Sciatic nerve (tissue), 2 donors: ENCODE measurements at regions not wholly inside any gene's neighbourhood (a gene's known extent, or its start where the extent isn't known, plus 50 kb on each side); places are given as distances from the start of the nearest gene placed in this dataset.
"Not testable (repeated sequence)": the region's sequence is repeated elsewhere in the genome, so short reads cannot be mapped to it uniquely, and the experiment has no call there.

Experiments used
- ATAC-seq: fragments of 200-7000 bp; cut with Tn5 transposase; one replicate; pipeline ENCODE4 v1.9.1; 2020; ENCODE audit warnings: mild to moderate bottlenecking, moderate library complexity
- DNase-seq: peaks from one replicate; pipeline ENCODE4 v3.0.0-alpha.2; 2020; ENCODE audit warnings: low spot score
- intact Hi-C: fragments of 100-400 bp; cut with DNase I; formaldehyde crosslinking; loops from one replicate; pipeline ENCODE4 v1.14.2; 2022
- donor health status: DM: no; HTN: no; CAD: no.
- donor health status: DM: no; HTN: no; CAD: no.

DNA sequence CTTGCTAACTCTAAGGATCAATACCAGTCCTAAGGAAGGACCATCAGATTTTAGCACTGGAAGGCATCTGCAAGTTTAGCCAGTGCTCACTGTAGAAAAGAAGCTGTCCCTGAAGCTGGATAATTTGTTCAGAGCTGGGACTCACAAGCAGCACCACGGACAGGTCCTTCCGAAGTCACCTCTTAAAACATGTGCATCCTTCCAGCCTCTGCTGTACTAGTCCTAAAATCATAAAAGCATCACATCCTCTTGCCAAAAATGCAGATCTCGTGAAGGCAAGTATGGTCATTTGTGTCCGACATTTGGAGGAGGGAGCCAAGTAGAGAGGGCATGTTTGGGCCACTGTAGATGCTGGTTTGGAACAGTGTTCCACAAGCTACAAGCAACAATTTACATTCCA, 506.9 kb downstream of the RBFOX1 start:
- DNase-seq (no peak), ATAC-seq (no peak)
- intact Hi-C loops, result no loop called here

DNA sequence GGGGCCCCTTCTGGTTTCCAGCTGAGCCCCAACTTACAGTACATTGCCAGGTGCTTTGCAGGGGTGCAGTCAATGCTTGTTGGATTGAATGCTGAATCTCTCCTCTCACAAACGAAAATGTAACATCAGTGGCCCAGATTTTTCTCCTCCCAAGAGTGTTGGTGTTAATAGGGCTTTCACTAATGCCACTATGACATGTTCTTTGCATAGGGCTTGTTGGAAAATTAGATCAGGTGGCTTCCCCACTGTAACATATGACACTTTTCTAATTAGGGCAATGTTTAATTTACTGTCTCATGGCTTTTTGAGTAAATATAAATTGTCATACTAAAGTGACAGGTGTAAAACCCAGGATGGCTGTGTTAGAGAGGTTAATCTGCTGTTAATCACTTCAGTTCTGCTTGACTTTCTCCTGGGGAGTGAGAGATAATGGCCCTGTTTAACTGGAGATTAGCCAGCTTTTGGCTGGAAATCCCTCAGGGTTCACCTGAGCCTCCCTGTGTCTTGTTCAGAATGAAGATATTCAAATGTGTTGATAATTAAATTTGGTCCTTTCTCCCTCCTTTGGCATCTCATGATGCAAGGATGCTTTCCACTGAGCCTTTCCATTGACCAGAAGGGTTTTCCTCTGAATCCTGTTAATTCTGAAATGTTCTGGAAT, 502.3 kb downstream of the RBFOX1 start:
- intact Hi-C loops, result no loop called here
- ATAC-seq, result no peak
- DNase-seq, result no peak

DNA sequence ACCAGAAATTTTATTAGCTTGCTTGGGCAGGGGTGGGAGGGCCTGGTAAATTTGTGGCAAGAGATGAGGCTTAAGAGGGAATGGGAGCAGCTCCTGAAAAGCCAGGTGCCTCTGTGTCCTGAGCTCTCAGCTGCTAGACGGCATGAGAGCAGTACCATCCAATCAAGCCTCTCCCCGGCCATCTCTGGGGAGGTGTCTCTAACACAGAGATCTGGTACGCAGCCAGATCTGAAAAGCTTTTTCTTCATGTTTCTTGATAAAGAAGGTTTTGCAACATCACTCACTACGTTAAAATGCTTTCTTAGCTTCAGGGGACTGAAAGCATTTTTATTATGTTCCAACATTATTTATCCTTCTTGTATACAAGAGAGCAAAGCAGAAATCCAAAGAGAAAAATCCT, 488.2 kb downstream of the RBFOX1 start:
- no peak for DNase-seq
- no peak for ATAC-seq
- intact Hi-C loops, result no loop called here

DNA sequence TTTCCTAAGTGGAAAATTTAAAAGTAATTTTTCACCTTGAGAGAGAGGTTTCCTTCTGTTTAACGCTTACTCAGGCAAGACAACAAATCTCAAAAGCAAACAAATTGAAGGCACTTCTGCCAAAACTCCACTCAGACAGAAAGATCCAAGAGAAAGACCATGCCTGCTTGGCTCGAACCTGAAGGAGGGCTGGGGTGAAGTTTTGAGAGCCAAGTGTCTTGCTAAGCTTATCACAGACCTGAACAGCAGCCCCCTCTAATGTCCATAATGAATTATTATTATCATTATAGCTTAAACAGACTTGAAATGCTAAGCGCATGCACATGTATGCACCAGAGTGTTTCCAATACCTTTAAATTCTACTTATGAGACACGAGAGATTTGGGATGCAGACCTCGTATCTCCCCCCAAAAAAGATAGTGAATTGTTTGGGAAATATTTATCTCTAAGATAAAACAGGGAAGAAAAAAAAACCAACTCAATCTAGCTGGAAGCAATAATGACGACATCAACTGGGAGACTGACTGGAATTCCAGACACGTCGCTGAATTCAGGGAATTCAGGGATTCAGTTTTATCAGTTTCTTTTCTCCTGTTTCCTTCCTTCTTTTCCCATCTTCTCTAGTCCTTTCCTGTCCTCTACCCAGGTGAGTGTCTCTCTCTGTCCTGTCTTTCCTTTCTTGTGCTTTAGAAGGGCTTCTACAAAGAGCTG, 473.2 kb downstream of the RBFOX1 start:
- intact Hi-C loops, result no loop called here

DNA sequence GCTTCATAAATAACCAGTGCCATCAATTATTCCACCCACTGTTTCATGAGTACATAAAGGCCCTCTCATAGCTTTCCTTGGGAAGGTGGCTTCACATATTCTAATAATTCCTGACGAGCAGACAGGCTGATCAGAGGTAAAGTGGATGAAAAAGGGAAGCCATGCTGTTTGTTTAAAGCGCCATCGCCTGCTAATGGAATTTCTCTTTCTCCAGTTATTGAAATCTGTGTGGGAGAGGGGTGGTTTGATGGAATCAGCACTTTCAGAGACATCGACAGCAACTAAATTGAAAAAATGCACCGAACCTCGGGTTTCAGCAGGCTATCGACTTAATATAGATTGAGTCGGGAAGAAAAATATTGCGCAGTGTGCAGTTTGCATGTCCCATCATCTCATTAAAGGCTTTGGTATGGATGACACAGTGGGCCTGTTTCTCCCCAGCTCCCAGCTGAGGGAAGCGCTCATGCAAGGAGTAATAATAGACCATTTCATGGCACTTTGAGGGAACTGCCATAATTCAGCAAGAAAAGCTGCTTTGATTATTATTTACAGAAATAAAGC, 472.1 kb downstream of the RBFOX1 start:
- DNase-seq (no peak), ATAC-seq (no peak)
- intact Hi-C loops, result no loop called here

More for the DNA sequence above, 473.2 kb downstream of the RBFOX1 start:
- DNase-seq (no peak), ATAC-seq (no peak)

DNA sequence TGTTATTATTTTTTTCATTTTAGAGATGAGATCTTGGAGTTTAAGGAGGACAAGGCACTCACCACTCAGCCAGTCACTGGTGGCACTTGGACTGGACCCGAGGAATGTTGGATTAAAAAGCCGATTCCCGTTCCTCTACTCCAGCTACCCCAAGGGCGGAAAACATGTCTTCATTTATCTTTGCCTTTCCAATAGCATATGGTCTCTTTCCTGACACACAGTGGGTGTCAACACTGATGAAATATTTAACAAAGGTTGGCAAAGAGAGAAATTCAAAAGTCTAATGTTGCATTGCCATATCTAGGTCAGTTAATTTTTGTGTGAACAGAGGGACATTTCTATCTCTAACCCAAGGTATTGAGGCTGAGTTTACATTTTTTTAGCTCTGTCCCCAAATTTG, 459.7 kb downstream of the RBFOX1 start:
- intact Hi-C loops, result no loop called here
- no peak for ATAC-seq
- DNase-seq, result no peak

DNA sequence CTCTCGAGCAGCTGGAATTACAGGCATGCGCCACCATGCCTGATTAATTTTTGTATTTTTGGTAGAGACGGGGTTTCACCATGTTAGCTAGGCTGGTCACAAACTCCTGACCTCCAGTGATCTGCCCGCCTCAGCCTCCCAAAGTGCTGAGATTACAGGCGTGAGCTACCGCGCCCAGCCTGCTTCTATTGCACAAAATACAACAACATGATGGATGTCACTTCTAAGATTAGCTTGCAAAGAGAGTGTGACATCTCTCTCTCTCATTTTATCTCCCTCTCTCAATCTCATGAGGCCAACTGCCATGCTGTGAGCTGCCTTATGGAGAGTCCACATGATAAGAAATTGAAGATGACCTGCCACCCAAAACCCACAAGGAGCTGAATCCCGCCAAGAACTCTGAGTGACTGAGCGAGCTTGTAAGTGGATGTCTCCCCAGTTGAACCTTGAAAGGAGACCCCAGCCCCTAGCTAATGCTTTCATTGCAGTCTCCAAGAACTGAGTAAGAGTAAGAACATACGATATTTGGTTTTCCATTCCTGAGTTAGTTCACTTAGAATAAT, 458.5 kb downstream of the RBFOX1 start:
- intact Hi-C loops, result no loop called here
- ATAC-seq, result no peak
- DNase-seq, result no peak

DNA sequence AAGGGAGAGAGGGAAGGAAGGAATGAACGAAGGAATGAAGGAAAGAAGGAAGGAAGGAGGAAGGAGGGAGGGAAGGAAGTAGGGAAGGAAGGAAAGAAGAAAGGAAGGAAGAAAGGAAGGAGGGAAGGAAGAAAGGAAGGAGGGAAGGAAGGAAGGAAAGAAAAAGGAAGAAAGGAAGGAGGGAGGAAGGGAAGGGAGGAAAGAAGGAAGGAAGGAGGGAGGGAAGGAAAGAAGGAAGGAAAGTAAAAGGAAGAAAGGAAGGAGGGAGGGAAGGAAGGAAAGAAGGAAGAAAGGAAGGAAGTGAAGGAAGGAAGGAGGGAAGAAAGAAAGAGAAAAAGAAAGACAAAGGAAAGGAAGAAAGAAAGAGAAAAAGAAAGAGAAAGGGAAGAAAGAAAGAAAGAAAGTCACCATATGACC, 442.4 kb downstream of the RBFOX1 start:
- intact Hi-C loops, result no loop called here
- DNase-seq, result no peak
- ATAC-seq, result no peak

DNA sequence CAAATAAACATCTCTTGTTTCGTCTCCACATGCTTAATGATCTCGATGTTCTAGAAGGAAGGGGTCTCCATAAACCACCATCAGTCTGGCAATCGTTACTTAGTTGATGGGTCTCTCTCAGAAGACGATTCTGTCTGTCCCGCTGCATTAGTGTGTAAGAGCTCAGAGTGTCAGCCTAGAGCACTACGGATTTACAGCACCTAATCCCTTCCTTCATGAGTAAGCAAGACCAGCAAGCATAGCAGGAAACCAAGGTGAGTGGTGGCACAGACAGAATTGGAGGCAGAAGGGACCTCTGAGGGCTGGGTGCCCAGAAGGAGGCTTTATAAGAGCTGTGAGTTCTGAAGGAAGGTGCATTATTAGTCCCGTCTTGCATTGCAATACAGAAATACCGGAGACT, 440.1 kb downstream of the RBFOX1 start:
- ATAC-seq (no peak), DNase-seq (no peak)
- intact Hi-C loops, result no loop called here

DNA sequence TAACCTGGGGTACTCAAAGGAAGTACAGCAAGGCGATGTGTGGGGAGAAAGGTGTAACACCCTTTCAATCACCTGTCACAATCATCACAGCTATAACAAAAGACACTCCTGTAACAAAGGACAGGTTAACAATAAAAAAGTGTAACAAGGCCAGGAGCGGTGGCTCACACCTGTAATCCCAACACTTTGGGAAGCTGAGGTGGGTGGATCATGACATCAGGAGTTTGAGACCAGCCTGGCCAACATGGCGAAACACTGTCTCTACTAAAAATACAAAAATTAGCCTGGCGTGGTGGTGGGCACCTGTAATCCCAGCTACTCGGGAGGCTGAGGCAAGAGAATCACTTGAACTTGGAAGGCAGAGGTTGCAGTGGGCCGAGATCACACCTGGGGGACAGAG, 436.4 kb downstream of the RBFOX1 start:
- DNase-seq, ATAC-seq, intact Hi-C loops: not testable (repeated sequence)

DNA sequence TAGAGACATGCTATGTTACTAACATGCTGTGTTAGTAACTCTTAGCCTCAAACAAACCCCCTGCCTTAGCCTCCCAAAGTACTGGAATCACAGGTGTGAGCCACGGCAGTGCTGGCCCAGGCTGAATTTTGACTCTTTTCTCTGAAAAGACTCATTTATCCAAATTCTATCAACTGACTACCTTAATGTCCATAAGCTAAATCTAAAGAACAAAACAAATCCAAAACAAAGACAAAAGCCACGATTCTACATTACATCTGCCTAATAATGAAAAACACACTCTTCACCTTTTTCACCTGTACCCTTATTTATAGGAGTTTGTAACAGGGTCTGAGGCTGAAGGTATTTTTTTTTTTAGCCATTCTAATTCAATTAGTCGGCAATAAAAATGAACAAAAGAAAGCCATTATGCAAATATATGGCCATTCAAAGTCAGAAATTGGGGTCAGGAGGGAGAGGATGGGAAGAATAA, 432.5 kb downstream of the RBFOX1 start:
- no peak for ATAC-seq
- intact Hi-C loops, result no loop called here
- no peak for DNase-seq

DNA sequence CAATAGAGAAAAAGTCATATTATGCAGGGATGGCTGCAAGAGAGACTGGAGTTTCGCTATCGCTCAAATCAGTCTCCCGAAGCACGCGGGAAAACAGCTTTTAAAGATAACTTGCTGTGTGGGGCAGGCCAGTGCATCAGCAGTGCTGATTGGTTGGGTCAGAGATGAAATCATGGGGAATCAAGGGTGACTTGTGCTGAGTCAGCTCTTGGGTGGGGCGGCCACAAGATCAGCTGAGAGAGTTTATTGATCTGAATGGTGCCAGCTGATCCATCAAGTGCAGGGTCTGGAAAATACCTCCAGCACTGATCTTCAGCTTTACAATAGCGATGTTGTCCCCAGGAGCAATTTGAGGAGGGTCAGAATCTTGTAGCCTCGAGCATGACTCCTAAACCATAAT, 430.5 kb downstream of the RBFOX1 start:
- DNase-seq (no peak), ATAC-seq (no peak)
- intact Hi-C loops, result no loop called here
